Stomach (tissue), 4 donors: ENCODE measurements at regions not wholly inside any gene's neighbourhood (a gene's known extent, or its start where the extent isn't known, plus 50 kb on each side); places are given as distances from the start of the nearest gene placed in this dataset.

Experiments used
- CTCF ChIP-seq, 7 experiments: fragments of 450-650 bp in 4 of 7; fragments of 200-600 bp in 3 of 7; sonication (generic) in 3 of 7; IDR thresholded peaks; one replicate each; pipeline ENCODE4 v1.5.1; 2016 to 2019; ENCODE audit warnings: antibody characterized with exemption in 7 of 7, control low read depth in 2 of 7, mild to moderate bottlenecking in 1 of 7
- EP300 ChIP-seq: sonication (generic); formaldehyde crosslinking; IDR thresholded peaks from one replicate; pipeline ENCODE4 v1.6.1; 2017; ENCODE audit warnings: antibody characterized with exemption
- POLR2A ChIP-seq, 4 donors: fragments of 450-650 bp; IDR thresholded peaks; one replicate each; pipeline ENCODE4 v1.6.1; 2016; ENCODE audit warnings: antibody characterized with exemption in 4 of 4, control low read depth in 2 of 4, mild to moderate bottlenecking in 1 of 4, moderate library complexity in 1 of 4
- POLR2AphosphoS5 ChIP-seq, 3 donors: sonication (generic); formaldehyde crosslinking; IDR thresholded peaks; one replicate each; pipeline ENCODE4 v1.6.1; 2016; ENCODE audit warnings: antibody characterized with exemption in 3 of 3

DNA sequence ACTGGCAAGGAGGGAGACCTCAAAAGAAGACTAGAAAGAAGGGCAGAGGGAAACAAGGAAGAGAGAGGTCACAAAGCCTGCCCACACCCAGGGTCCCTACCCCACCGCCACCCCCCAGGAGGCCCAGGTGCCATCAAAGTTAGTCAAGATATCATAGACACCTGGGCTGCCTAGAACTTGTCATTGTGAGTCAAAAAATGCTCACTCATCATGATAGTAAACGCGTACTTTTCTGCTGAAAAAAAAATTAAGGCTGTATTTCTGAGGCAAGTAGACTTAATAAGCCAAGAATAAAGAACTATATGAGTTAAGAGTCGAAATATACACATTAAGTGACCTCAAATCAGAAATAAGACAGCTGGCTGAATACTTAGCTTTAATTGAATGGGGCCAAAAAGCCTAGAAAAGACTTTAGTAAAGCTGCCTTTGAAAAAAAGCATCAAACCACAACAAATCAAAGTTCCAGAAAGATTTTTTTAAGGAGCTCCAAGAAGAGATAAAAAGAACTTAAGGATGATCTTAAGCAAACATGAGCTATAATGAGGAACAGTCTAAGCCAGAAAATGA is 415.5 kb upstream of the PPP2R3A start:
- TF ChIP-seq CTCF (IDR thresholded peaks at IDR 0.05) (no peak), POLR2A (IDR thresholded peaks at IDR 0.05) (no peak), POLR2AphosphoS5 (IDR thresholded peaks at IDR 0.05) (no peak), EP300 (no peak)
